H1 (cell line): ENCODE measurements at regions not wholly inside any gene's neighbourhood (a gene's known extent, or its start where the extent isn't known, plus 50 kb on each side); places are given as distances from the start of the nearest gene placed in this dataset.

Experiments
- CREB1 ChIP-seq: IDR thresholded peaks from 2 replicates; pipeline ENCODE4 v1.6.1; 2012; ENCODE audit warnings: inconsistent platforms
- EP300 ChIP-seq, 2 experiments: IDR thresholded peaks; 1 replicate in 1 of 2; 2 replicates in 1 of 2; pipeline ENCODE4 v1.6.1; 2011 to 2012; ENCODE audit warnings: low read depth in 2 of 2, low read length in 2 of 2, mild to moderate bottlenecking in 2 of 2, borderline replicate concordance in 1 of 2, inconsistent platforms in 1 of 2, moderate library complexity in 1 of 2
- HDAC2 ChIP-seq, 2 experiments: fragments of 300-600 bp in 1 of 2; sonication (generic) in 1 of 2; IDR thresholded peaks; 2 replicates each; pipeline ENCODE4 v1.6.1; 2011 to 2012; ENCODE audit warnings: low read depth in 2 of 2, low read length in 2 of 2, mild to moderate bottlenecking in 2 of 2, moderate library complexity in 2 of 2, borderline replicate concordance in 1 of 2, inconsistent platforms in 1 of 2
- JUND ChIP-seq: IDR thresholded peaks from 2 replicates; pipeline ENCODE4 v1.6.1; 2011; ENCODE audit warnings: mild to moderate bottlenecking, improper control_type of control experiment, low read length
- POLR2A ChIP-seq, 2 experiments: IDR thresholded peaks; 1 replicate in 1 of 2; 2 replicates in 1 of 2; pipeline ENCODE4 v1.6.1; 2011; ENCODE audit warnings: low read depth in 2 of 2, low read length in 2 of 2, mild to moderate bottlenecking in 2 of 2; ENCODE audit errors: control extremely low read depth in 1 of 2
- POLR2AphosphoS5 ChIP-seq: IDR thresholded peaks from 2 replicates; pipeline ENCODE4 v1.6.1; 2011; ENCODE audit warnings: low read depth, low read length
- TF ChIP-seq, protein P1 (sequence below), 3 experiments: IDR thresholded peaks; 1 replicate in 2 of 3; 2 replicates in 1 of 3; pipeline versions ENCODE4 v1.5.1 to v1.6.1; 2011; ENCODE audit warnings: low read length in 3 of 3, mild to moderate bottlenecking in 3 of 3, inconsistent platforms in 2 of 3, low read depth in 1 of 3, moderate library complexity in 1 of 3; ENCODE audit not compliant: insufficient read depth in 1 of 3; ENCODE audit errors: control extremely low read depth in 1 of 3

DNA sequence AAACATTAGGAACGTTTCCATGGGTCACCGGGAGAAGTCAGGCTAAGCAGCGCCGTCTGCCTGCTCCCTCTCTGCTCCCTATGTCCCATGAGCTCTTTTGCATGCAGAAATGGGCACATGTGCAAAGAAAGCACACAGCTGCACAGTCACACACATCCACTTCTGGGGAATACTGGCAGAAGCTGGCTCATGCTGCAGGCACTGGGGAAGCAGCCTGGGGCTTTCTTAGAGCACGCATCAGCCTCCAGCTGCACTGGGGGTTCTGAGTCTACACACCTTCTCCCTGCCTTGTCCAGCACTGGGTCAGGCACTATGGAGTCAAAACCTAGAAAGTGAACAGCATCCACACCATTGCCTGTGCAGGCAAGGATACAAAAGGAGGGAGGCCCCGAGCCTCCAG is 76.1 kb upstream of the FOXQ1 start:
- TF ChIP-seq JUND: no peak
- no peak for TF ChIP-seq EP300 (IDR thresholded peaks at IDR 0.05; ENCODE audit: borderline replicate concordance in 1 of 2, low read depth in 2 of 2, low read length in 2 of 2)
- TF ChIP-seq, protein P1, sequence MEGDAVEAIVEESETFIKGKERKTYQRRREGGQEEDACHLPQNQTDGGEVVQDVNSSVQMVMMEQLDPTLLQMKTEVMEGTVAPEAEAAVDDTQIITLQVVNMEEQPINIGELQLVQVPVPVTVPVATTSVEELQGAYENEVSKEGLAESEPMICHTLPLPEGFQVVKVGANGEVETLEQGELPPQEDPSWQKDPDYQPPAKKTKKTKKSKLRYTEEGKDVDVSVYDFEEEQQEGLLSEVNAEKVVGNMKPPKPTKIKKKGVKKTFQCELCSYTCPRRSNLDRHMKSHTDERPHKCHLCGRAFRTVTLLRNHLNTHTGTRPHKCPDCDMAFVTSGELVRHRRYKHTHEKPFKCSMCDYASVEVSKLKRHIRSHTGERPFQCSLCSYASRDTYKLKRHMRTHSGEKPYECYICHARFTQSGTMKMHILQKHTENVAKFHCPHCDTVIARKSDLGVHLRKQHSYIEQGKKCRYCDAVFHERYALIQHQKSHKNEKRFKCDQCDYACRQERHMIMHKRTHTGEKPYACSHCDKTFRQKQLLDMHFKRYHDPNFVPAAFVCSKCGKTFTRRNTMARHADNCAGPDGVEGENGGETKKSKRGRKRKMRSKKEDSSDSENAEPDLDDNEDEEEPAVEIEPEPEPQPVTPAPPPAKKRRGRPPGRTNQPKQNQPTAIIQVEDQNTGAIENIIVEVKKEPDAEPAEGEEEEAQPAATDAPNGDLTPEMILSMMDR (IDR thresholded peaks at IDR 0.05; ENCODE audit: control extremely low read depth in 1 of 3, insufficient read depth in 1 of 3, low read depth in 1 of 3, low read length in 3 of 3): no peak
- no peak for TF ChIP-seq POLR2A (IDR thresholded peaks at IDR 0.05; ENCODE audit: control extremely low read depth in 1 of 2, low read depth in 2 of 2, low read length in 2 of 2)
- no peak for TF ChIP-seq HDAC2 (IDR thresholded peaks at IDR 0.05; ENCODE audit: borderline replicate concordance in 1 of 2, low read depth in 2 of 2, low read length in 2 of 2)
- TF ChIP-seq CREB1: no peak
- no peak for TF ChIP-seq POLR2AphosphoS5
